GM23248 (cell line): ENCODE measurements at regions not wholly inside any gene's neighbourhood (a gene's known extent, or its start where the extent isn't known, plus 50 kb on each side); places are given as distances from the start of the nearest gene placed in this dataset.

ENCODE experiments used
- EZH2 ChIP-seq: fragments of 200-600 bp; sonication (generic); IDR thresholded peaks from 2 replicates; pipeline ENCODE4 v1.6.1; 2018; ENCODE audit warnings: antibody characterized with exemption, mild to moderate bottlenecking; ENCODE audit not compliant: insufficient read depth, poor library complexity, severe bottlenecking
- EZH2phosphoT487 ChIP-seq: fragments of 200-600 bp; sonication (generic); IDR thresholded peaks from 2 replicates; pipeline ENCODE4 v1.6.1; 2018; ENCODE audit warnings: antibody characterized with exemption, moderate library complexity, mild to moderate bottlenecking, low read depth; ENCODE audit not compliant: insufficient read depth

DNA sequence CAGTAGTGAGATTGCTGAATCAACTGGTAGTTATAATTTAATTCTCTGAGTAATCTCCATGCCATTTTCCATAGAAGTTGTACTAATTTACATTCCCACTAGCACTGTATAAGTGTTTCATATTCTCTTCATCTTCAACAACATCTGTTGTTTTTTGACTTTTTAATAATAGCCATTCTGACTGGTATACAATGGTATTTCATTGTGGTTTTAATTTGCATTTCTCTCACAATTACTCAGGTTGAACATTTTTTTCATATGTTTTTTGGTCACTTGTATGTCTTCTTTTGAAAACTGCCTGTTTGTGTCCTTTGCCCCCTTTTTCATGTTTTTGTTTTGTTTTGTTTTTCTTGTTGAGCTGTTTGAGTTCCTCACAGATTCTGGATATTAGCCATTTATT lies 880.2 kb downstream of the RAPGEF2 start:
- TF ChIP-seq EZH2phosphoT487: no peak
- no peak for TF ChIP-seq EZH2
